ENCODE measurements at regions not wholly inside any gene's neighbourhood (a gene's known extent, or its start where the extent isn't known, plus 50 kb on each side); places are given as distances from the start of the nearest gene placed in this dataset.

DNA sequence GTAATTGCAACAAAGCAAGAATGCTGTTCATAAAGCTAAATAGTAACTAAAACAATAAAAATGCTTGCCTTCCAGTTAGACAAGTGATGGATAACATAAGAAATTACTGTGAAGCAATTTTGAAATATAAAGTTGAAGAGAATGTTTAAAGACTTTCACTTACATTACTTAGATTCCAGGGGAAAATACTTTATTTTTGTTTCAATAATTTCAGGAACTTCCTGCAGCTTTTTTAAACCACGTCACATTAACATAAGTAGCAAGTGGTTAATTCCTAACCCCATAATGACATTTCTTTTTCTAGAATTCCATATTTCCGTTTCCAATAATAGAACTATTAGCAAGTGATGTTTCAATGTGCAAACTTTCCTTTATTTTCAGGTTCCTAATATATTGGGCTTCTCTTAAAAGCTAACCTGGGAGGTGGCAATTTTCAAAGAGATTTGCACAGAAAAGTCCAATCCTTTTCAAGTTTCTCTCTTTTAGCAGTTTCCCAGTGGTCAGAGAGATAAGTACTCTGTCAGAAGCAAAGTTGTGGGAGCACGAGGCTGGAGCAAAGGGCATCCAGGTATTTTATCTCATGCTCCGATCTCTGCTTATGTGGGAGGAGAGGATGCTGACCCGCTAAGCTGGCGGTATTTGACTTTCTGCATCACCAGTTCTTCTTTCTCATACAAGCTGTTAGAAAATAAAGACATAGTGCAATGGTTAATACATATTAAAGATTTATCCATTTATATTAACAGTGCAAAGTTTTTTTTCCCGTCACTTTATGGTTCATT lies 1025.3 kb downstream of the EFNB2 start:
- TF ChIP-seq, protein P1, sequence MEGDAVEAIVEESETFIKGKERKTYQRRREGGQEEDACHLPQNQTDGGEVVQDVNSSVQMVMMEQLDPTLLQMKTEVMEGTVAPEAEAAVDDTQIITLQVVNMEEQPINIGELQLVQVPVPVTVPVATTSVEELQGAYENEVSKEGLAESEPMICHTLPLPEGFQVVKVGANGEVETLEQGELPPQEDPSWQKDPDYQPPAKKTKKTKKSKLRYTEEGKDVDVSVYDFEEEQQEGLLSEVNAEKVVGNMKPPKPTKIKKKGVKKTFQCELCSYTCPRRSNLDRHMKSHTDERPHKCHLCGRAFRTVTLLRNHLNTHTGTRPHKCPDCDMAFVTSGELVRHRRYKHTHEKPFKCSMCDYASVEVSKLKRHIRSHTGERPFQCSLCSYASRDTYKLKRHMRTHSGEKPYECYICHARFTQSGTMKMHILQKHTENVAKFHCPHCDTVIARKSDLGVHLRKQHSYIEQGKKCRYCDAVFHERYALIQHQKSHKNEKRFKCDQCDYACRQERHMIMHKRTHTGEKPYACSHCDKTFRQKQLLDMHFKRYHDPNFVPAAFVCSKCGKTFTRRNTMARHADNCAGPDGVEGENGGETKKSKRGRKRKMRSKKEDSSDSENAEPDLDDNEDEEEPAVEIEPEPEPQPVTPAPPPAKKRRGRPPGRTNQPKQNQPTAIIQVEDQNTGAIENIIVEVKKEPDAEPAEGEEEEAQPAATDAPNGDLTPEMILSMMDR (IDR thresholded peaks at IDR 0.05; ENCODE audit: control insufficient read depth, extremely low read depth, insufficient read depth): no peak
- no peak overlapping the region for H3K4me3 ChIP-seq (ENCODE audit: low read depth, low read length)
- no peak for DNase-seq (ENCODE audit: low read depth)

DNA sequence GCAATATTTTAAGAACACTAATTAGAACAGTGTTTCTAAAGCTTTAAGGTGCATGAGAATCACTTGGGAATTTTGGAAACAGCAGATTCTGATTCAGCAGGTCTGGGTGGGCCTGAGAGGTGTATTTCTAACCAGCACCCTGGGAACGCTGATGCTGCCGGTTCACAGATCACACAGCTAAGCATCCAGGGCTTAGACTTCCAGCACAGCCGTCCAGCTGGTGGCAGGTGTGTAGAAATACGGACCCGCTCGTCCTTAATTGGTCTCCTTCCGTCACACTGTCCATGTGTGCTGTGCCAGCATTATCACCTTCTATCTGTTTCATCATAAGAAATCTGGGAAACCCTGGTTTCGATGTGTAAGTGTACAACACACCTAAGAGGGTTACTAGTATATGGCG lies 1029.0 kb downstream of the EFNB2 start:
- TF ChIP-seq, protein P1 (IDR thresholded peaks at IDR 0.05; ENCODE audit: control insufficient read depth, extremely low read depth, insufficient read depth): no peak
- no peak overlapping the region for H3K4me3 ChIP-seq (ENCODE audit: low read depth, low read length)
- DNase-seq (ENCODE audit: low read depth): no peak

DNA sequence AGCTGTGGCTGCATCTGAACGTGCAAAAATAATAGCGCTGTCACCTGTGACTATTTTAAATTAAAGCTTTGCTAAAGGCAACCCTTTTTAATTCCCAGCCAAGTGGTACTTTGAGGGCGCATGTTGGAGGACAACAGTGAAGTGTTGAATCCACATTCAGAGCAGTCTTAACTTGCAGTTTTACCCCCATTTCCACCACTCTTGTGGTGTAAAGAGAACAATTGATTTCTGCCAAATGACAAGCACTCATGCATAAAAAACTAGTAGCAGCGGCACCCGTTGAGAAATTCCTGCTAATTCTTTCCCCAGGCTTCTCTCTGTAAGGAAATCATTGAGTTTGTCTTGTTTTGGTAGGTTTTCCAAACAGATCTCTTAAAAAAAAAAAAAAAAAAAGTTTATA lies 1033.3 kb downstream of the EFNB2 start:
- TF ChIP-seq, protein P1 (IDR thresholded peaks at IDR 0.05; ENCODE audit: control insufficient read depth, extremely low read depth, insufficient read depth): no peak
- no peak for DNase-seq (ENCODE audit: low read depth)

DNA sequence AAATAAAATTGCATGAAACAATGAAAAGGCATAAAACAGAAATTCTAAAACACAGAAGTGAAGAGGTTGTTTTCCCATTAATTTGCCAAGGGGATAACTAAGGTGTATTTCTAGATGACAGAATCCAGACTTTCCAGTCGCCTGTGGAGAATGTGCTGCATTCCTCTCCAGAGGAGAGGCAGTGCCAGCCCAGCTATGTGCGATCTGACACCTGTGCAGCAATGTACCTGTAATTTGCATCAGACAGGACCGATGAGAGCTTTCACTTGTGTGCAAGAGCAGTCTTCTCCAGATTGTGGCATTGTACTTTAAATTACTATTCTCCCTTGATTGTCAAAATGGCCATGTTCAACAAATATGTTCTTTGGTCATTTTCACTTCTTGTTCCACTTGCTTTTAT lies 1037.9 kb downstream of the EFNB2 start:
- no peak for DNase-seq (ENCODE audit: low read depth)
- TF ChIP-seq, protein P1 (IDR thresholded peaks at IDR 0.05; ENCODE audit: control insufficient read depth, extremely low read depth, insufficient read depth): no peak
- no peak overlapping the region for H3K4me3 ChIP-seq (ENCODE audit: low read depth, low read length)

More for the DNA sequence above, 1033.3 kb downstream of the EFNB2 start:
- no peak overlapping the region for H3K4me3 ChIP-seq (ENCODE audit: low read depth, low read length)

DNA sequence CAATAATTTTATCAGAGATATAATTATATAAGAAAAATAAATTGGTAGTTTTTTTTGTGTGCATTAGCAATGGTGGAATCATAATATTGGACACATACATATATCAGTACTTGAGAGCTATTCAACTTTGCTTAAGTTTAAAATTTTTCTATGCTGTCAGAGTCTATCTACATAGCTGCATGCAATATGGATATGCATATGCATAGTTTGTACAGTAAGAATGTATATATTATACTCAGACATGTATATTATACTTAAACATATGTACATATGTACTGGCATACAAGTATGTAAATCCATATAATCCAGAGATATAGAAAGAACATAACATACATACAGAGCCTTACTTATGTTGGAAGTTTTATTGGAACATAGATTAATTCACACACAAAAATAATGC lies 1043.2 kb downstream of the EFNB2 start:
- no peak for DNase-seq (ENCODE audit: low read depth)
- no peak overlapping the region for H3K4me3 ChIP-seq (ENCODE audit: low read depth, low read length)
- TF ChIP-seq, protein P1 (IDR thresholded peaks at IDR 0.05; ENCODE audit: control insufficient read depth, extremely low read depth, insufficient read depth): no peak

DNA sequence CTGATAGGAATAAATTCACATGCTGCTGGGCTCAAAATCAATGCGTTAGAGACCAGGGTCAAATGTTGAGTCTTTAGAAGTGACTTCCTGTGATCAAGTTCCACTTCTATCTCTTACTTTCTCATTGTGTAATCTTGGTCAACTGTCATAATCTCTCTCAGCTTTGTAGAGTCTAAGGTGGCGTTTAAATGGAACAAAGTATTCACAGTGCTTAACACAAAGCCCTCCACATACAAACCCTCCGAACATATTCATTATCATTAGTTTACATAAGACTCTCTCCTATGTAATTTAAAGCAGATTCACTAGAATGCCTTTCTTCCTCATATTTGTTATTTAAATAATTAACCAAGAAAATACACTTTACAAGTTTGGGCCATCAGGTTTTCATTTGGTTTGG lies 1044.1 kb downstream of the EFNB2 start:
- TF ChIP-seq, protein P1 (IDR thresholded peaks at IDR 0.05; ENCODE audit: control insufficient read depth, extremely low read depth, insufficient read depth): no peak

DNA sequence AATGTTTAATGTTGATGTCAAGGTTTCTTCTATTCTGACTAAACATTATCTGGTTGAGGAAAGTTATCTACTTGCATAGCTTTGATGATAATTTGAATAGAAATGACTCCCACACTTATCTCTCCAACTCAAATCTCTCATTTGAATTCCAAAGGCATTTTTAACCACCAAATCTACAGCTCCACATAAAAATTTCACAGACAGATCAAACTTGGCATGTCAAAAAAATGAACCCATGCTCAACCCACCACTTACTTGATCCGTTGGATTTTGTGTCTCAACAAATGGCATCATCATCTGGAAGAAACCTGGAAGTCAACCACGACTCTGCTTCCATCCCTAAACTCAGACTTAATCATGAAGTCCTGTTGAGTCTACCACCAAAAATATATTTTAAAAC lies 1050.4 kb downstream of the EFNB2 start:
- no peak overlapping the region for H3K4me3 ChIP-seq (ENCODE audit: low read depth, low read length)
- TF ChIP-seq, protein P1 (IDR thresholded peaks at IDR 0.05; ENCODE audit: control insufficient read depth, extremely low read depth, insufficient read depth): no peak
- no peak for DNase-seq (ENCODE audit: low read depth)

More for the DNA sequence above, 1044.1 kb downstream of the EFNB2 start:
- DNase-seq (ENCODE audit: low read depth): no peak
- H3K4me3 ChIP-seq (ENCODE audit: low read depth, low read length): no peak overlapping the region

Data from LNCaP clone FGC (cell line).